ENCODE measurements at regions not wholly inside any gene's neighbourhood (a gene's known extent, or its start where the extent isn't known, plus 50 kb on each side); places are given as distances from the start of the nearest gene placed in this dataset.

GRCh38 chr3:132961991-132962390 lies 76.2 kb upstream of the TMEM108 start:
- Histone ChIP-seq H3K79me2 (ENCODE audit: insufficient read depth, low read length) (no peaks in the 10 kb centered on the region), H3K4me3 (replicated peaks in 1 of 2; ENCODE audit: low read depth in 1 of 2, low read length in 2 of 2) (no peak overlapping the region), H3K9me2 (ENCODE audit: insufficient read depth) (no peaks in the 10 kb centered on the region), H3K36me3 (ENCODE audit: control insufficient read depth in 1 of 2, insufficient read depth in 2 of 2, low read length in 2 of 2) (no peaks in the 10 kb centered on the region), H3K9ac (ENCODE audit: low read length) (no peak overlapping the region), H3K27ac (ENCODE audit: low read depth, low read length) (no peak overlapping the region), H3K4me2 (ENCODE audit: low read length) (no peak overlapping the region), H2AFZ (ENCODE audit: low read depth, low read length, poor library complexity, severe bottlenecking) (no peak overlapping the region), H3K4me1 (ENCODE audit: control insufficient read depth in 1 of 2, insufficient read depth in 2 of 2, low read length in 2 of 2) (no peaks in the 10 kb centered on the region), H3K27me3 (ENCODE audit: insufficient read depth, low read length) (peaks cover 5% of the 10 kb centered on the region; the same call in 1 of the 2 replicates), H3K9me3 (ENCODE audit: control insufficient read depth in 1 of 2, insufficient read depth in 1 of 2, low read depth in 1 of 2, low read length in 2 of 2) (no peaks in the 10 kb centered on the region), H4K20me1 (ENCODE audit: insufficient read depth) (no peaks in the 10 kb centered on the region)
- RAD21 ChIA-PET (ENCODE audit: low non-redundant PET in 1 of 2, low total read pairs in 2 of 2, uncharacterized antibody in 2 of 2, unreplicated experiment in 2 of 2) = no interaction called here
- intact Hi-C loops (cut with micrococcal nuclease) = no loop called here
- TF ChIP-seq SIN3A (IDR thresholded peaks at IDR 0.05; ENCODE audit: low read depth) (no peak), POLR2A (IDR thresholded peaks at IDR 0.05; ENCODE audit: borderline replicate concordance, extremely low read depth, insufficient read depth, insufficient read length) (no peak), ELF1 (IDR thresholded peaks at IDR 0.05; ENCODE audit: borderline replicate concordance, low read depth) (no peak), ZBTB33 (IDR thresholded peaks at IDR 0.05; ENCODE audit: extremely low read depth, insufficient replicate concordance, low read length) (no peak), EGR1 (IDR thresholded peaks at IDR 0.05; ENCODE audit: low read depth) (no peak), ZNF274 (IDR thresholded peaks at IDR 0.05; ENCODE audit: low read depth, low read length) (no peak), FOSL1 (IDR thresholded peaks at IDR 0.05; ENCODE audit: low read depth) (no peak), YY1 (IDR thresholded peaks at IDR 0.05; ENCODE audit: extremely low read depth, insufficient replicate concordance, low read depth, low read length) (no peak), CEBPB (IDR thresholded peaks at IDR 0.05; ENCODE audit: low read depth) (no peak), TCF7L2 (IDR thresholded peaks at IDR 0.05; ENCODE audit: borderline replicate concordance, extremely low read depth, insufficient read depth, insufficient read length) (no peak), RAD21 (IDR thresholded peaks at IDR 0.05; ENCODE audit: low read depth) (no peak), CTCF (IDR thresholded peaks at IDR 0.05 in 2 of 3, conservative IDR thresholded peaks at IDR 0.05 in 1 of 3; ENCODE audit: borderline replicate concordance in 1 of 3, insufficient read depth in 1 of 3, low read depth in 2 of 3, low read length in 2 of 3) (no peak), ZFX (IDR thresholded peaks at IDR 0.05) (no peak), SP1 (IDR thresholded peaks at IDR 0.05; ENCODE audit: low read depth) (no peak), MAX (IDR thresholded peaks at IDR 0.05) (no peak), SRF (IDR thresholded peaks at IDR 0.05; ENCODE audit: low read depth) (no peak), JUND (IDR thresholded peaks at IDR 0.05) (no peak), CBX3 (IDR thresholded peaks at IDR 0.05; ENCODE audit: low read depth) (no peak)
- TF ChIP-seq, protein P1, sequence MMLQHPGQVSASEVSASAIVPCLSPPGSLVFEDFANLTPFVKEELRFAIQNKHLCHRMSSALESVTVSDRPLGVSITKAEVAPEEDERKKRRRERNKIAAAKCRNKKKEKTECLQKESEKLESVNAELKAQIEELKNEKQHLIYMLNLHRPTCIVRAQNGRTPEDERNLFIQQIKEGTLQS (IDR thresholded peaks at IDR 0.05) = no peak
- TF ChIP-seq, protein P2, sequence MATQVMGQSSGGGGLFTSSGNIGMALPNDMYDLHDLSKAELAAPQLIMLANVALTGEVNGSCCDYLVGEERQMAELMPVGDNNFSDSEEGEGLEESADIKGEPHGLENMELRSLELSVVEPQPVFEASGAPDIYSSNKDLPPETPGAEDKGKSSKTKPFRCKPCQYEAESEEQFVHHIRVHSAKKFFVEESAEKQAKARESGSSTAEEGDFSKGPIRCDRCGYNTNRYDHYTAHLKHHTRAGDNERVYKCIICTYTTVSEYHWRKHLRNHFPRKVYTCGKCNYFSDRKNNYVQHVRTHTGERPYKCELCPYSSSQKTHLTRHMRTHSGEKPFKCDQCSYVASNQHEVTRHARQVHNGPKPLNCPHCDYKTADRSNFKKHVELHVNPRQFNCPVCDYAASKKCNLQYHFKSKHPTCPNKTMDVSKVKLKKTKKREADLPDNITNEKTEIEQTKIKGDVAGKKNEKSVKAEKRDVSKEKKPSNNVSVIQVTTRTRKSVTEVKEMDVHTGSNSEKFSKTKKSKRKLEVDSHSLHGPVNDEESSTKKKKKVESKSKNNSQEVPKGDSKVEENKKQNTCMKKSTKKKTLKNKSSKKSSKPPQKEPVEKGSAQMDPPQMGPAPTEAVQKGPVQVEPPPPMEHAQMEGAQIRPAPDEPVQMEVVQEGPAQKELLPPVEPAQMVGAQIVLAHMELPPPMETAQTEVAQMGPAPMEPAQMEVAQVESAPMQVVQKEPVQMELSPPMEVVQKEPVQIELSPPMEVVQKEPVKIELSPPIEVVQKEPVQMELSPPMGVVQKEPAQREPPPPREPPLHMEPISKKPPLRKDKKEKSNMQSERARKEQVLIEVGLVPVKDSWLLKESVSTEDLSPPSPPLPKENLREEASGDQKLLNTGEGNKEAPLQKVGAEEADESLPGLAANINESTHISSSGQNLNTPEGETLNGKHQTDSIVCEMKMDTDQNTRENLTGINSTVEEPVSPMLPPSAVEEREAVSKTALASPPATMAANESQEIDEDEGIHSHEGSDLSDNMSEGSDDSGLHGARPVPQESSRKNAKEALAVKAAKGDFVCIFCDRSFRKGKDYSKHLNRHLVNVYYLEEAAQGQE (IDR thresholded peaks at IDR 0.05; ENCODE audit: low read depth) = no peak
- POLR2A ChIA-PET = no interaction called here
- CTCF ChIA-PET = no interaction called here
- no peak for DNase-seq (ENCODE audit: low read depth, low spot score)
- no peak for ATAC-seq
- BruUV-seq (replicated peaks) = no TSS peak

All from HCT116 (cell line).